Eye (tissue), 1 donor: ENCODE measurements at regions not wholly inside any gene's neighbourhood (a gene's known extent, or its start where the extent isn't known, plus 50 kb on each side); places are given as distances from the start of the nearest gene placed in this dataset.
A peak's percentile ranks its signal among the peaks of the same experiment; 100 is the strongest.
"Not testable (repeated sequence)": the region's sequence is repeated elsewhere in the genome, so short reads cannot be mapped to it uniquely, and the experiment has no call there.

Experiments
- DNase-seq: peaks from one replicate; pipeline ENCODE4 v3.0.0-alpha.2; 2015

DNA sequence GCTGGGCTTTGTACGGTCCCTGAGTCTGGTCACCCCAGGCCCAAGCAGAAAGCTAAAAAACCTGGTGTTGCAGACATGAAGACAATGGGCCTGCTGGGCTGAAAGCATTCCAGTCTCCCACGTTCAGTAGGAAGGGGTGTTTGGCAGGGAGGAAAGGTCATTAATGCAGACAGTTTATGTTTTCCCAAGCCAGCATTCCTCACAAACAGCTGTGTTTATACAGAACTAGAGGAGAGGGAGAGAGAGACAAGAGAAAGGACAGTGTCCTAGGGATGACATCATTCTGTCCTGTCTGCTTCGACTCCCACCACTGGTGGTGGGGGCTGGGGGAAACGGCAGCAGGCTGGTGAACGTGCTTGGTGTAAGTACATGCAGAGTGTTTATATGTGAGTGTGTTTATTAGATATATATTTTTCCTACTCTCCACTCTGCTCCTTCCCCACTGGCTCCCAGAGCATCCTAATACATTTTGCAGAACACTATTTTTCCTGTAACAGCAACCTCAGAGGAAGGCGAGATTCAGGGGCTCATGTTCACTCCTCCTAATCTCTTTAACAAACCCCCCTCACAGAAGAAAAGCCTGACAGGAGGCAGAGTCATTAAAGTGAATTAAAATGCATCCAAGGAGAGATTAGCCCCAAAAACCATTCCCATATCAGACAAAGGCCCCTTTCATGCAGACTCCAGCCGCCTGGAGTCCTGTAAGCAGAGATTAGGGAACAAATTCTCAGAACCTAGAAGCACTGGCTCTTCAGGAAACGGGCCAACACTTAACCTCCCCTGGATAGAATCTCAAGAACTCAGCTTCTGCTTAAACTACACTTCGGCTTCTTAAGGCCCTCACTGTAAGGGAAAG is 380.4 kb downstream of the TNS1 start:
- peak; percentile 90 for DNase-seq

- DNase-seq = no peak
Measured at GRCh38 chr2:217621391-217621801, 381.4 kb downstream of the TNS1 start.

DNA sequence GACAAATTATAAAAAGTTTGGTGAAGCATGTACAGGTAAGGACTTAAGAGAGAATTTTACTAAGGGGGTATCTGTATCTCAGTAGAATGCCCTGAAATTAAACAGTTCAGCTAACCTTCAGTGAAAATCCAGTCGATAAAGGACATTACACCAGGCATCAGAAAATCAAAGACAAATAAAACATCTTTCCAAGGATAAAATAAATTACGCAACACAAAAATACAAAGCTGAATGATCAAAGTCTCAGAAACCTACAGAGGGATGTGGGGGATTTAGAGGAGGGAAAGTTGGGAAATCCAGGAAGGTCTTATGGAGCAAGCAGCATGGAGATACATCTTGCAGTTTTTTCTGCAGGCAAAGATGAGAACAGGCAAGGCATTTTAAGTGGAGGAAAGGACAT is 384.1 kb downstream of the TNS1 start:
- DNase-seq = no peak

- DNase-seq = peak; percentile 87
Measured at GRCh38 chr2:217617616-217618022, 385.2 kb downstream of the TNS1 start.

- no peak for DNase-seq
Measured at GRCh38 chr2:217616936-217617335, 385.9 kb downstream of the TNS1 start.

DNA sequence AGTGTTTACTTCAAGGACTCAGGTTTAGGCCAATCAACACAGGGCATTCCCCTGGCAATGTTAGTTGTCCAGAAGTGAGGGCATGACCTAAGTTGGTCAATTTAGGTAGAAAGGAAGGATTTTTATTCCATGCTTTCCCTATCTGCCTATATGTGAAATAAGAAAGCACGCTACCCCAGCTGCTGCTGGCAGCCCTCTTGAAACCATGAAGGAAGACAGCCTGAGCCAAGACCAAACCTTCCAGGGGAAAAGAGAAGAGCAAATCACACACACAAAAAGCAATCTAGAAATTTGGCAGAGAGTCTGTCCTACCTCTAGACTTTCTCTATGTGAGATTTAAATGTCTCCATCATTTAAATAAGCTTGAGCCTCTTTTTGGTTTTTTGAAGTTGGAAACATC is 387.6 kb downstream of the TNS1 start:
- no peak for DNase-seq

- no peak for DNase-seq
Measured at GRCh38 chr2:217614498-217614897, 388.3 kb downstream of the TNS1 start.

DNA sequence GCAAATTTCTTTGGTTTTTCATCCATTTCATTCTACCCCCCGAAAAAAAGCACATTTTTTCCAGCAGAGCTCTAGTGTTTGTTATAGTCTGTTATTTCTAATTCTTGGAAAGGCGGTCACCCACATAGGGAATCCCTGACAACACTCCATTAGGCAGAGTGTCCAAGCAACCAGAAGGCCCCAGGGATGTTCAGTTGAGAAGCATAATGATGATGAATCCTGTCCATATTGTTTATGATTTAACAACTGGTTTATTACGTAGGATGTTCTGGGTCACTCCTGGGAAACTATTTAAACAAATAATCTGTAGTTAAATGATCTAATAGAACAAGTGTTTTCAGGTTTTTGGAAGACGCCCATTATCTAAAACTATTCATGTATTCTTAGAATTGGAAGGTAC is 388.7 kb downstream of the TNS1 start:
- DNase-seq = peak; percentile 52

- no peak for DNase-seq
Measured at GRCh38 chr2:217612920-217613319, 389.9 kb downstream of the TNS1 start.

DNA sequence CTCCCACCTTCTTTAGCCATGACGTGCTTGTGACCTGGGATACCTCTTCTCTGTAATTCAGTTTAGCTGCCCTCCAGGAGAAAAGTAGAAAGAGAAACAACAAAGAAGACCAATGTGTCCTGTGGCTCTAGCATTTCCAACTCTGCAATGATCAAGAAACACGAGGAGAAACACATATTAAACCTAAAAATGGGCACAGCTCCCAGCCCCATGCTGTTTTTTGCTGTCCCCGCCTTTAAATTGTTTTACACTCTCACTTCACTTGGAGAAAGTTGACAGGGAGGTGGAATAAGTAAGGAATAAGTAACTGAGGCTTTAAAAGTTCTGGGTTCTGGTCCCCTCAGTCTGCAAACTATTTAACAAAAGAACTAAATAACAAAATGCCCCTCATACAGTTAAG is 390.6 kb downstream of the TNS1 start:
- DNase-seq = no peak

DNA sequence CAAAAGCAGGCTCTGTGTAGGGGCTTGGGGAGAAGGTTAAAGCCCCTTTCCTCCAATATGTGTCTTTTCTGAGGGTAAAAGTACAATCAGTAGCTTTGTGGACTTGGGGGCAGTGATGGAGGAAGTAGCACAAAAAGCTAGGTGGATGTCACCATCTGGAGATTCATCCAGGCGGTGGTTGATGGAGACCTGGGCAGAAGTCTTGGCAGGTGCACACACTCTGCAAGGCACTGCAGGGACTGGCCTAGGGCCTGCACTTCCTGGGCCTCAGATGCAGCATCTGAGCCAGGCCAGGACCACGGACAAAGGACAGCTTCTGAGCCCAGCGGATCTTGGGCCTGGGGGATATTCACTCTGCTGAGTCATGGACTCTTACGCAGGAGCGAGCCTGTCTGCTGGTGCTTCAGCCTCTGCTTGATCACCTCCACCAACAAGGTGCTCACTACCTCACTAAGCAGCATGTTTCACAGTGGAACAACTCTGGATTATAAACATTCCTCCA is 391.1 kb downstream of the TNS1 start:
- no peak for DNase-seq

GRCh38 chr2:217611056-217611455 is 391.7 kb downstream of the TNS1 start:
- no peak for DNase-seq

- DNase-seq = no peak
Measured at GRCh38 chr2:217610401-217610814, 392.4 kb downstream of the TNS1 start.

DNA sequence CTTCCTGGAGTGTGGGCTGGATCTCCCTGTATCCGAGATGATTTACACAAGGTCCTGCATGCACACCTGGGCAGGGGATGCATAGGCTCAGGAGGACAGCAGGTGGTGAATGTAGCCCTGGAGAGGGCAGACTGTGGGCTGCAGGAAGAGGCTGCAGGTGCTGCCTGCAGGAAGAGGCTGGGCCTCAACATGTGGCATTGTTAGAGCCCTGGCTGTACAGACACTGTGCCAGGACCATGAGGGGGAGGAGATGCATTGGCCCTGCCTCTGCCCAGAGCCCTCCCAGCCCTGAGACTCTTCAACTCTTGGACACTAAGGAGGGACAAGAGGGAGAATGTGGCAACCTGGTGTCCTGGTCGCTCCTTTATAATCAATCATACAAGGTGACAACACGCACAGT is 392.8 kb downstream of the TNS1 start:
- no peak for DNase-seq

DNA sequence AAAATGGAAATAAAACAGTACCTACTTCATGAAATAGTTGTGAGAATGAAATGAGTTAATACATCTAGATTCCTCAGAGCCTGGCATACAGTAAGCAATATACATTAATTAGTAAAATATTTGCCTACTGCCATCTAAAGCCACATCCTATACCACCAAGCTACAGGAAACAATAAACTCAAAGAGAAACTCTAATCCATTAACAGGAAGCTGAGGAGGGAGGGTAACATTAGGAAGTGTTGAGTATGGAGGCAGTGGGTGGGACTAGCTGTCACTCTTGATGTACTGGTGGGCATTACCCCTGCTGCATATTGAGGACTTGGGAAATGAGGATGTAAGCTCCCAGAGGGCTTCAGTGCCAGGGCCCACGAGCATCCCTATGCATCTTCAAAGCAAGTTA is 396.5 kb downstream of the TNS1 start:
- DNase-seq = no peak

- DNase-seq = no peak
Measured at GRCh38 chr2:217604527-217605194, 398.1 kb downstream of the TNS1 start.

GRCh38 chr2:217601601-217602000 is 401.2 kb downstream of the TNS1 start:
- no peak for DNase-seq

GRCh38 chr2:217599906-217600305 is 402.9 kb downstream of the TNS1 start:
- no peak for DNase-seq

DNA sequence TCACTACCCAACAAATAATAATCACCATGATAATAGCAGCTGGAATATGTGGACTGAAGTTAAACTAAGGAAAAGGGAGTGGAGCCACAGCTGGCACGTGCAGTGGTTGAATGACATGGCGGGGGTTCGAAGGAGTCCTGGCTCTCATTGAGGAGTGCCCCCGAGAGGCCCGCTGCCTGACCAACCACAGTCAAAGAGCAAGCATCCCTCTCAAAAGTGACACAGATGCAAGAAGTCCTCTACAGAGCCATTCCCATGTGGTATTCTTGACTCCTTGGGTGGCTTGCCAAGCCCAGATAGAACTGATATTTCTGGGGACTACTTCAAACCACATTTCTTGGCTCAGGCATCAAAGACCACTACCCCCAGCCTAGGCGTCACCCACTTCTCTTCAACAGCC is 405.1 kb downstream of the TNS1 start:
- DNase-seq = no peak

GRCh38 chr2:217597145-217597544 is 405.6 kb downstream of the TNS1 start:
- DNase-seq = no peak

DNA sequence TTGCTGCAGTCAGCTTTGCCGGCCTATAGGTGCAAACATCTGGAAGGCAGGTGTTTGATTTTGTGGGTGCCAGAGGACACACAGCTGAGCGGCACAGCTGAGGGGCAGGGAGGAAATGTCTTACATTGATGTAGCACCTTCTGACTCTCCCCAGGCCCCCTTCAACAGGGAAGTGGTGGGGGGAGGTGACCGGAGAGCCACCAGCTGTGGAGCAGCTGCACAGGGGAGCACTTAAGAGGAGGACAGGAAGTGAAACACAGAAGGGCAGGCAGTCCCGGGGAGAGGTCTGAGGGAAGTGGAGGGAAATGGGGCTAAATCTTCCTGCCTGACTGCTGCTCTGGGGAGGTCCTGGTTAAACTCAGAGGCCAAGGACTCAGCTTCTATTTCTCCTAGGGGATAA is 409.1 kb downstream of the TNS1 start:
- DNase-seq = peak; percentile 37

DNA sequence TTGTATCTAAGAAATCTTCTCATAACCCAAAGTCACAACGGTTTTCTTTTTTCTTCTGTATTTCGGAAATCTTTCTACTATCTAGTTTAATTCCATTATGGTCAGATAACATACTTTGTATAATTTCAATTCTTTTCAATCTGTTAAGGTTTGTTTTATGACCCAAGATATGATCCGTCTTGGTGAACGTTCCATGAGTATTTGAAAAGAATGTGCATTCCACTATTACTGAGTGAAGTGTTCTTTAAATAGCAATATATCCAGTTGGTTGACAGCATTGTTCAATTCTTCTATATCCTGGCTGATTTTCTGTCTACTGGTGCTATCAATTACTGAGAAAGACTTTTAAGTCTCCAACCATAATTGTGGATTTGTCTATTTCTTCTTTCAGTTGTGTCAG is 414.5 kb downstream of the TNS1 start:
- DNase-seq = no peak

GRCh38 chr2:217585362-217585761 is 417.4 kb downstream of the TNS1 start:
- no peak for DNase-seq

DNA sequence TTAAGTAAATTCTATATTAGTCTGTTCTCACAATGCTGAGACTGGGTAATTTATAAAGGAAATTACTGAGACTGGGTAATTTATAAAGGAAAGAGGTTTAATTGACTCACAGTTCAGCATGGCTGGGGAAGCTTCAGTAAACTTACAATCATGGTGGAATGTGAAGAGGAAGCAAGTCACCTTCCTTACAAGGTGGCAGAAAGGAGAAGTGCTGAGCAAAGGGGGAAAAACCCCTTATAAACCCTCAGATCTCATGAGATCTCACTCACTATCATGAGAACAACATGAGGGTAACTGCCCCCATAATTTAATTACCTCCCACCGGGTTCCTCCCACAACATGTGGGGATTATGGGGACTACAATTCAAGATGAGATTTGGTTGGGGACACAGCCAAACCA is 422.4 kb downstream of the TNS1 start:
- not testable (repeated sequence) for DNase-seq
